ENCODE measurements at regions not wholly inside any gene's neighbourhood (a gene's known extent, or its start where the extent isn't known, plus 50 kb on each side); places are given as distances from the start of the nearest gene placed in this dataset.

DNA sequence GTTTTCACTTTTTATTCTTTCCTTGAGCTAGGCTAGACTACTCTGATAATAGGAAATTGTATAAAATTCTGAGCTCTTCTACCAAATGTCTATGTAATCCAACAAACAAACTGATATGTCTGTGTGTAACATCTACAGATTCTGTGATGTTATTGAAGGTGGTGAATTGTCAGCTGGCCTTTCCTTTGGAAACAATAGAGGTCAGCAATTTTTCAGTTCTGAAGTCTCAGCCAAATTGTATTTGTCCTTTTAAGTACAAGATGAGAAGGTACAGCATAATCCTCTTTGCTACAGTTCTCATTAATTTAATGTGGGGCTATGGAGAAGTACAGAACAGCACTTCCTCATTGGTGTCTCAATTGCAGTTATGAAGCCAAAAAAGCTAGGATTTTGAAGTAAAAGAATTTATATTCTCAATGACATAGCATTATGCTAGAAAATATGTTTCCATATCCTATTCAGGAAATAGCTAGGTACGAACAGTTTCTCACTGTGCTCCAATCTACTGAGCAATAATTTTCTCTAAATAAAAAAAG lies 198.0 kb downstream of the HINT1 start:
- TF ChIP-seq, protein P1, sequence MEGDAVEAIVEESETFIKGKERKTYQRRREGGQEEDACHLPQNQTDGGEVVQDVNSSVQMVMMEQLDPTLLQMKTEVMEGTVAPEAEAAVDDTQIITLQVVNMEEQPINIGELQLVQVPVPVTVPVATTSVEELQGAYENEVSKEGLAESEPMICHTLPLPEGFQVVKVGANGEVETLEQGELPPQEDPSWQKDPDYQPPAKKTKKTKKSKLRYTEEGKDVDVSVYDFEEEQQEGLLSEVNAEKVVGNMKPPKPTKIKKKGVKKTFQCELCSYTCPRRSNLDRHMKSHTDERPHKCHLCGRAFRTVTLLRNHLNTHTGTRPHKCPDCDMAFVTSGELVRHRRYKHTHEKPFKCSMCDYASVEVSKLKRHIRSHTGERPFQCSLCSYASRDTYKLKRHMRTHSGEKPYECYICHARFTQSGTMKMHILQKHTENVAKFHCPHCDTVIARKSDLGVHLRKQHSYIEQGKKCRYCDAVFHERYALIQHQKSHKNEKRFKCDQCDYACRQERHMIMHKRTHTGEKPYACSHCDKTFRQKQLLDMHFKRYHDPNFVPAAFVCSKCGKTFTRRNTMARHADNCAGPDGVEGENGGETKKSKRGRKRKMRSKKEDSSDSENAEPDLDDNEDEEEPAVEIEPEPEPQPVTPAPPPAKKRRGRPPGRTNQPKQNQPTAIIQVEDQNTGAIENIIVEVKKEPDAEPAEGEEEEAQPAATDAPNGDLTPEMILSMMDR (conservative IDR thresholded peaks at IDR 0.05): no peak
- TF ChIP-seq ZFX (IDR thresholded peaks at IDR 0.05): no peak
- no peak overlapping the region for H3K27ac ChIP-seq

DNA sequence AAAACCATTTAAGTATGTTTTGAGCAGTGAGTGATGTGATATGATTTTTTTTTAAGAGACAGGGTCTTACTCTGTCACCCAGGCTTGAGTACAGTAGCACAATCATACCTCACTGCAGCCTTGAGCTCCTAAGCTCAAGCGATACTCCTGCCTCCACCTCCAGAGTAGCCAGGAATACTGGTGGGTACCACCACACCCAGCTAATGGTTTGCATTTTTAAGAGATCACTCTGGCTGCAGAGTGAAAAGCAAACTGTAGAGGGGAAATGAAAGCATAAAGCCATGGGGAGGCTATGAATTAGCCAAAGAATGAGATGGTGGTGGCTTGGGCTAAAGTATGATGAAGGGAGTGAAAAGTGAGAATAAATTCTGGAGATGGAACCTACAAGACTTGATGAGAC lies 199.1 kb downstream of the HINT1 start:
- H3K27ac ChIP-seq: no peak overlapping the region
- no peak for TF ChIP-seq ZFX (IDR thresholded peaks at IDR 0.05)
- TF ChIP-seq, protein P1 (conservative IDR thresholded peaks at IDR 0.05): no peak

DNA sequence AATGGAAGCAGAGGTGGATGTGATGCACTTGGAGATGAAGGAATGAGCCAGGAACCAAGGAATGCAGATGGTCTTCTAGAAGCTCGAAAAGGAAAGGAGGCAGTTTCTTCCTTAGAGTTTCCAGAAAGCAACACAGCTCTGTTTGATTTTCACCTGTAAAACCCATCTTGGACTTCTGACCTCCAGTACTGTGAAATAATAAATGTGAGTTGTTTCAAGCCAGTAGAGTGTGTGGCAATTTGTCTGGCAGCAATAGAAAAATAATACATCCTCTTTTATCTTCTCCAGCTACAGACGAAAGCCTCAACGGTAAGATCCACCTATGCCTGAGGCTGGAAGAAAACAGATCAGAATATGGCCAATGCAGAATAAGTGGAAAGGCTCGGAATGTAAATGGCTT lies 199.7 kb downstream of the HINT1 start:
- H3K27ac ChIP-seq: no peak overlapping the region
- TF ChIP-seq ZFX (IDR thresholded peaks at IDR 0.05): no peak
- TF ChIP-seq, protein P1 (conservative IDR thresholded peaks at IDR 0.05): no peak

DNA sequence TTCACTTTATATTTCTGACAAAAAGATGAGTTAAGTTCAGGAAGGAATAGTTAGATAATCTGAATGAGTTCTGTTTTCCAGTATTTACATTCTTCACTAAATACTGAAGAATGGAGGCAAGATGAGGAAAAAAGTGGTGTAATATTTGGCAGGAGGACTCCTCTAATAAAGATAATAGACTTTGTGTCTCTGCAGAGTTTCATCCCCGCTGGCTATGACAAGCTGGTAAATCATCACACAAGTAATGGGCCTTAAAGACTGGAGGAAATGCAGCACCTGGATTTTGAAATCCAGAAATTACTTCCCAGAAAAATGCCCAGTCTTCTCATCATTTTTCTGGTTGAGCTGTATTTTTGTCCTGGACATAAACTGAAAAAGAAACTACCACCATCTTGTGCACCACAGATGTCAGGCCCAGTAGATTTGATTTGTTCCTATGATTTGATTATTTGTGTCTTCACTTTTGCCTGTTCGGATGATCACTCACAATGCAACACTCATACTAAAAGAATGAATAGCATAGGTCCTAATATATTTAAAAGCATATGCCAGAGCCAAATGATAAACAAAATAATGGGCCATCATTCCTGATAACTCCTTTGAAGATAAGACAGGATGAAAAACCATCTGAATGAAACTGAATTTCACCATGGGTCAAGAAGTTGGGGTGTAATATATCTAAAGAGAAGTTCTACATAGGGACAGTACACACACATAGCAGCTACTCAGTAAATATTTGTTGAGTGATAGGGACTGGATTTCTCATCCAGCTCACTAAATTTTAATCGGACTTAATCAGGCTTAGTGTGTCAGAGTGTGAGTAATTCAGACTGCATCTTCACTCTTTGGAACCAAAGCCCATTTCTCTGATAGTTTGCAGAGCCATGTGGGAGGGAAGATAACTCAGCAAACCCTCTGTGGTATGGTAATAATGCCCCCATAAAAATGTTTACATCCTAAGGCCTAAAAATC lies 200.5 kb downstream of the HINT1 start:
- TF ChIP-seq, protein P1 (conservative IDR thresholded peaks at IDR 0.05): no peak
- TF ChIP-seq ZFX (IDR thresholded peaks at IDR 0.05): no peak
- H3K27ac ChIP-seq: no peak overlapping the region

DNA sequence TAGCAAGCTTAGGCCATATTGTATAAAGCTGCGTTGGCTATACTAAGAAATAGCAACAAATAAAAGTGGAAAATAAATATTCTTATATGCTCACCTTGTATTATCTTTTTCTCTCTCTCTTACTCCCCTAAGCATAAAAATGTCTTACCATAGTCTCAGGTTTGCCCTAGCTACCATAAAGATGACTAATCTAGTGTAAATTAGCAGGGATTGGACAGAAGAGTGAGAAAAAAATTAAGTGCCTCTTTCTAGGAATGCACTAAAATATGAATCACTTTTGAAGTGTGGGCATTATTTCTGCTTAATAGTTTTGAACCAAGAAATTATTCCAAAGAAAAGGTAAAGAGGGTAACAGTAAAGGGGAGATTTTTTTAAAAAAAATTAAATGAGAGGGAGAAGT lies 201.3 kb downstream of the HINT1 start:
- H3K27ac ChIP-seq: no peak overlapping the region
- TF ChIP-seq ZFX (IDR thresholded peaks at IDR 0.05): no peak
- TF ChIP-seq, protein P1 (conservative IDR thresholded peaks at IDR 0.05): no peak

DNA sequence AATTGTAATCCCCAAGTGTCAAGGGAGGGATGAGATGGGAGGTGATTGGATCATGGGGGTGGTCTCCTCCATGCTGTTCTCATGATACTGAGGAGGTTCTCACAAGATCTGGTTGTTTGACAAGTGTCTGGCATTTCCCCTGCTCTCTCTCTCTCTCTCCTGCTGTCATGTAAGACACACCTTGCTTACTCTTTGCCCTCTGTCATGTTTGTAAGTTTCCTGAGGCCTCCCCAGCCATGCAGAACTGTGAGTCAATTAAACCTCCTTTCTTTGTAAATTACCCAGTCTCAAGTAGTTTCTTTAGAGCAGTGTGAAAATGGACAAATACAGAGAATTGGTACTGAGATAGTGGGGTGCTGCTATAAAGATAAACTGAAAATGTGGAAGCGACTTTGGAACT lies 207.9 kb downstream of the HINT1 start:
- TF ChIP-seq, protein P1 (conservative IDR thresholded peaks at IDR 0.05): no peak
- no peak for TF ChIP-seq ZFX (IDR thresholded peaks at IDR 0.05)
- no peak overlapping the region for H3K27ac ChIP-seq

DNA sequence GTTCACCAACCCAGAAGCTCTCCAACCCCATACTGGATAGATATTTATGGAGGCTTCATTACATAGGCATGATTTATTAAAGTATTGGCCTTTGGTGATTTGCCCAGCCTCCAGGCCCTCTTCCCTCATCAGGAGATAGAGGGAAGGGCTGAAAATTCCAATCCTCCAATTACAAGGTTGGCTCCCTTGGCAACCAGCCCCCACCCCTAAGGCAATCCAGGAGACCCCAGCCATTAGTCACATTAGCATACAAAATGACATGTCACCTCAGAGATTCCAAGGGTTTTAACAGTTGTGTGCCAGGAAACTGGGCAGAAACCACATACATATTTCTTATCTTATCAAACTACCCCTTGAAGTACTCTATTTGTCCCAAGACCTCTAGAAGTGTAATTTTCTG lies 210.0 kb downstream of the HINT1 start:
- TF ChIP-seq, protein P1 (conservative IDR thresholded peaks at IDR 0.05): no peak
- TF ChIP-seq ZFX (IDR thresholded peaks at IDR 0.05): no peak
- H3K27ac ChIP-seq: no peak overlapping the region
